HEK293 (cell line): ENCODE measurements at regions not wholly inside any gene's neighbourhood (a gene's known extent, or its start where the extent isn't known, plus 50 kb on each side); places are given as distances from the start of the nearest gene placed in this dataset.
A peak's percentile ranks its signal among the peaks of the same experiment; 100 is the strongest.

ENCODE experiments used
- CTCF ChIA-PET: fragments of 350-600 bp; formaldehyde crosslinking; extraction: SDS; loops from one replicate; lab custom pipeline; 2021; ENCODE audit warnings: antibody characterized with exemption; lab: Yijun Ruan, JAX
- POLR2A ChIA-PET: fragments of 300-600 bp; formaldehyde crosslinking; extraction: SDS; loops from one replicate; lab custom pipeline; 2020; ENCODE audit warnings: antibody characterized with exemption, inconsistent platforms; lab: Yijun Ruan, JAX
- H3K27ac ChIP-seq: fragments of 200-500 bp; sonication (Bioruptor generic); 2 replicates; pipeline ENCODE4 v1.5.1; 2014; ENCODE audit warnings: low read depth, low read length, control low read depth, inconsistent platforms; ENCODE audit errors: extremely low read depth
- H3K36me3 ChIP-seq, 2 experiments: fragments of 200-500 bp in 1 of 2; sonication (Bioruptor generic) in 1 of 2; 1 replicate in 1 of 2; 2 replicates in 1 of 2; pipeline ENCODE4 v1.5.1; 2014 to 2017; ENCODE audit warnings: inconsistent platforms in 2 of 2, low read length in 2 of 2; ENCODE audit not compliant: control insufficient read depth in 2 of 2, insufficient read depth in 1 of 2
- H3K4me1 ChIP-seq: fragments of 200-500 bp; sonication (Bioruptor generic); 2 replicates; pipeline ENCODE4 v1.5.1; 2014; ENCODE audit warnings: mild to moderate bottlenecking, low read length, inconsistent platforms; ENCODE audit not compliant: control insufficient read depth, insufficient read depth
- H3K4me3 ChIP-seq: 2 replicates; pipeline ENCODE4 v1.5.1; 2011; ENCODE audit warnings: low read depth, mild to moderate bottlenecking, control low read depth, low read length, moderate library complexity
- H3K9me3 ChIP-seq: fragments of 200-500 bp; sonication (Bioruptor generic); 2 replicates; pipeline ENCODE4 v1.5.1; 2014; ENCODE audit warnings: low read depth, low read length, inconsistent platforms; ENCODE audit not compliant: control insufficient read depth, insufficient read depth
- GLI2 ChIP-seq: fragments of 450-650 bp; formaldehyde crosslinking; IDR thresholded peaks from 2 replicates; pipeline ENCODE4; 2017; ENCODE audit warnings: missing biosample characterization, missing genetic modification characterization, low read depth, borderline replicate concordance
- HOXA7 ChIP-seq: sonication (generic); formaldehyde crosslinking; IDR thresholded peaks from 2 replicates; pipeline ENCODE4 v1.8.1; 2022; ENCODE audit warnings: missing genetic modification reagents, borderline replicate concordance
- IKZF3 ChIP-seq: fragments of 450-650 bp; IDR thresholded peaks from 2 replicates; pipeline ENCODE4 v1.5.0; 2018; ENCODE audit warnings: missing biosample characterization, mild to moderate bottlenecking, missing genetic modification characterization, moderate library complexity
- KLF8 ChIP-seq: fragments of 450-650 bp; formaldehyde crosslinking; IDR thresholded peaks from 2 replicates; pipeline ENCODE4 v1.5.1; 2016; ENCODE audit warnings: missing biosample characterization, missing genetic modification characterization
- KLF9 ChIP-seq: fragments of 450-650 bp; formaldehyde crosslinking; IDR thresholded peaks from 2 replicates; pipeline ENCODE4 v1.5.1; 2016; ENCODE audit warnings: missing biosample characterization, missing genetic modification characterization, low read depth
- PATZ1 ChIP-seq: fragments of 450-650 bp; formaldehyde crosslinking; IDR thresholded peaks from 2 replicates; pipeline ENCODE4 v1.5.1; 2016; ENCODE audit warnings: missing biosample characterization, missing genetic modification characterization
- SCRT1 ChIP-seq: fragments of 450-650 bp; formaldehyde crosslinking; IDR thresholded peaks from 2 replicates; pipeline ENCODE4 v1.5.1; 2016; ENCODE audit warnings: missing biosample characterization, missing genetic modification characterization, borderline replicate concordance
- ZBTB21 ChIP-seq: fragments of 450-650 bp; formaldehyde crosslinking; IDR thresholded peaks from 2 replicates; pipeline ENCODE4 v1.5.1; 2017; ENCODE audit warnings: missing biosample characterization, missing genetic modification characterization
- ZFP69B ChIP-seq: fragments of 450-650 bp; formaldehyde crosslinking; IDR thresholded peaks from 2 replicates; pipeline ENCODE4 v1.5.1; 2016; ENCODE audit warnings: missing biosample characterization, missing genetic modification characterization
- ZNF132 ChIP-seq: fragments of 450-650 bp; formaldehyde crosslinking; IDR thresholded peaks from 2 replicates; pipeline ENCODE4 v1.5.1; 2017; ENCODE audit warnings: missing biosample characterization, missing genetic modification characterization, borderline replicate concordance
- ZNF133 ChIP-seq: fragments of 450-650 bp; formaldehyde crosslinking; IDR thresholded peaks from 2 replicates; pipeline ENCODE4 v1.5.1; 2016; ENCODE audit warnings: missing biosample characterization, missing genetic modification characterization
- ZNF202 ChIP-seq: fragments of 450-650 bp; formaldehyde crosslinking; IDR thresholded peaks from 2 replicates; pipeline ENCODE4 v1.5.1; 2016; ENCODE audit warnings: missing biosample characterization, missing genetic modification characterization, borderline replicate concordance
- ZNF211 ChIP-seq: fragments of 450-650 bp; formaldehyde crosslinking; IDR thresholded peaks from 2 replicates; pipeline ENCODE4 v1.5.1; 2016; ENCODE audit warnings: low read depth, missing biosample characterization, missing genetic modification characterization
- ZNF266 ChIP-seq: fragments of 450-650 bp; formaldehyde crosslinking; IDR thresholded peaks from 2 replicates; pipeline ENCODE4 v1.5.1; 2016; ENCODE audit warnings: missing biosample characterization, missing genetic modification characterization, low read depth
- ZNF366 ChIP-seq: fragments of 450-650 bp; formaldehyde crosslinking; conservative IDR thresholded peaks from 2 replicates; pipeline ENCODE4 v1.5.1; 2016; ENCODE audit warnings: missing biosample characterization, missing genetic modification characterization
- ZNF473 ChIP-seq: fragments of 450-650 bp; formaldehyde crosslinking; IDR thresholded peaks from 2 replicates; pipeline ENCODE4 v1.5.1; 2017; ENCODE audit warnings: missing biosample characterization, missing genetic modification characterization
- ZNF560 ChIP-seq: fragments of 450-650 bp; formaldehyde crosslinking; IDR thresholded peaks from 2 replicates; pipeline ENCODE4 v1.5.1; 2017; ENCODE audit warnings: missing biosample characterization, missing genetic modification characterization, borderline replicate concordance
- ZNF626 ChIP-seq: fragments of 450-650 bp; sonication (Bioruptor Pico); formaldehyde crosslinking; IDR thresholded peaks from 2 replicates; pipeline ENCODE4 v1.5.1; 2018; ENCODE audit warnings: missing biosample characterization, missing genetic modification characterization, inconsistent platforms
- ZNF707 ChIP-seq: fragments of 450-650 bp; formaldehyde crosslinking; IDR thresholded peaks from 2 replicates; pipeline ENCODE4 v1.5.1; 2016; ENCODE audit warnings: missing biosample characterization, missing genetic modification characterization
- ZNF830 ChIP-seq: fragments of 450-650 bp; IDR thresholded peaks from 2 replicates; pipeline ENCODE4 v1.5.0; 2018; ENCODE audit warnings: missing biosample characterization, missing genetic modification characterization, low read depth, mild to moderate bottlenecking, moderate library complexity
- ZSCAN16 ChIP-seq: fragments of 450-650 bp; formaldehyde crosslinking; IDR thresholded peaks from 2 replicates; pipeline ENCODE4 v1.5.1; 2016; ENCODE audit warnings: missing biosample characterization, missing genetic modification characterization
- TF ChIP-seq, protein P1 (sequence below): fragments of 450-650 bp; IDR thresholded peaks from 2 replicates; pipeline ENCODE4 v1.5.1; 2018; ENCODE audit warnings: missing biosample characterization, missing genetic modification characterization
- TF ChIP-seq, protein P2 (sequence below): fragments of 450-650 bp; formaldehyde crosslinking; IDR thresholded peaks from 2 replicates; pipeline ENCODE4 v1.5.1; 2016; ENCODE audit warnings: missing biosample characterization, missing genetic modification characterization, borderline replicate concordance

DNA sequence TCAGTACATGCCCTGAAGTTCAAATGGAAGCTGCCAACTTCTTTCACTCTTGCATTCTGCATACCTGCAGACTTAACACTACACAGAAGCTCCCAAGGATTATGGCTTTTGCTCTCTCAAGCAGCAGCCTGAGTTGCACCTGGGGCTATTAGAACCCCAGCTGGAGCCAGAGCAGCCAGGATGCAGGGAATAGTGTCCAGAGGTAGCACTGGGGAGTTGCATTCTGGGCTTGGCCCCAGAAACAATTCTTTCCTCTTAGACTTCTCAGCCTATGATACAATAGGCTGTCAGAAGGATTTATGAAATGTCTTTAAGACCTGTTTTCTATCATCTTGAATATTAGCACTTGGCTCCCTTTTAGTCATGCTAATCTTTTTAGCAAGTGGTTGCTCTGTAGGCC is 886.7 kb upstream of the GHITM start:
- Histone ChIP-seq H3K4me3 (no peak overlapping the region), H3K9me3 (no peaks in the 10 kb centered on the region; the same call in 1 of the 2 replicates), H3K4me1 (no peaks in the 10 kb centered on the region)
- CTCF ChIA-PET: no interaction called here
- TF ChIP-seq IKZF3 (tag by site-specific recombination) (no peak), ZNF266 (tag by site-specific recombination) (no peak), ZNF211 (tag by site-specific recombination) (no peak), ZNF560 (no peak), ZNF626 (tag by site-specific recombination) (no peak), ZSCAN16 (tag by site-specific recombination) (no peak), PATZ1 (tag by site-specific recombination) (no peak)
- TF ChIP-seq, all 188 proteins: peak for 0
- H3K27ac ChIP-seq: no peak overlapping the region
- H3K36me3 ChIP-seq: no peaks in the 10 kb centered on the region
- POLR2A ChIA-PET: no interaction called here

- ChIA-PET POLR2A (no interaction called here), CTCF (no interaction called here)
- Histone ChIP-seq H3K9me3 (no peaks in the 10 kb centered on the region; the same call in 1 of the 2 replicates), H3K36me3 (no peaks in the 10 kb centered on the region), H3K4me1 (no peaks in the 10 kb centered on the region), H3K4me3 (no peak overlapping the region), H3K27ac (no peak overlapping the region)
- TF ChIP-seq, protein P1, sequence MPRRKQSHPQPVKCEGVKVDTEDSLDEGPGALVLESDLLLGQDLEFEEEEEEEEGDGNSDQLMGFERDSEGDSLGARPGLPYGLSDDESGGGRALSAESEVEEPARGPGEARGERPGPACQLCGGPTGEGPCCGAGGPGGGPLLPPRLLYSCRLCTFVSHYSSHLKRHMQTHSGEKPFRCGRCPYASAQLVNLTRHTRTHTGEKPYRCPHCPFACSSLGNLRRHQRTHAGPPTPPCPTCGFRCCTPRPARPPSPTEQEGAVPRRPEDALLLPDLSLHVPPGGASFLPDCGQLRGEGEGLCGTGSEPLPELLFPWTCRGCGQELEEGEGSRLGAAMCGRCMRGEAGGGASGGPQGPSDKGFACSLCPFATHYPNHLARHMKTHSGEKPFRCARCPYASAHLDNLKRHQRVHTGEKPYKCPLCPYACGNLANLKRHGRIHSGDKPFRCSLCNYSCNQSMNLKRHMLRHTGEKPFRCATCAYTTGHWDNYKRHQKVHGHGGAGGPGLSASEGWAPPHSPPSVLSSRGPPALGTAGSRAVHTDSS (tag by site-specific recombination): no peak
- TF ChIP-seq ZNF707 (tag by site-specific recombination): peak; percentile 80; the same call in 1 of the 2 replicates
Observed at GRCh38 chr10:83253011-83253671, 886.2 kb upstream of the GHITM start.

GRCh38 chr10:83254698-83255097 is 884.6 kb upstream of the GHITM start:
- H3K4me3 ChIP-seq: no peak overlapping the region
- no peak overlapping the region for H3K27ac ChIP-seq
- no peaks in the 10 kb centered on the region; the same call in 1 of the 2 replicates for H3K9me3 ChIP-seq
- no peaks in the 10 kb centered on the region for H3K36me3 ChIP-seq
- ChIA-PET CTCF (no interaction called here), POLR2A (no interaction called here)
- no peaks in the 10 kb centered on the region for H3K4me1 ChIP-seq
- TF ChIP-seq HOXA7 (CRISPR knock-in tag): no peak
- TF ChIP-seq ZNF132 (tag by site-specific recombination): no peak
- no peak for TF ChIP-seq ZNF830 (tag by site-specific recombination)
- TF ChIP-seq, protein P2, sequence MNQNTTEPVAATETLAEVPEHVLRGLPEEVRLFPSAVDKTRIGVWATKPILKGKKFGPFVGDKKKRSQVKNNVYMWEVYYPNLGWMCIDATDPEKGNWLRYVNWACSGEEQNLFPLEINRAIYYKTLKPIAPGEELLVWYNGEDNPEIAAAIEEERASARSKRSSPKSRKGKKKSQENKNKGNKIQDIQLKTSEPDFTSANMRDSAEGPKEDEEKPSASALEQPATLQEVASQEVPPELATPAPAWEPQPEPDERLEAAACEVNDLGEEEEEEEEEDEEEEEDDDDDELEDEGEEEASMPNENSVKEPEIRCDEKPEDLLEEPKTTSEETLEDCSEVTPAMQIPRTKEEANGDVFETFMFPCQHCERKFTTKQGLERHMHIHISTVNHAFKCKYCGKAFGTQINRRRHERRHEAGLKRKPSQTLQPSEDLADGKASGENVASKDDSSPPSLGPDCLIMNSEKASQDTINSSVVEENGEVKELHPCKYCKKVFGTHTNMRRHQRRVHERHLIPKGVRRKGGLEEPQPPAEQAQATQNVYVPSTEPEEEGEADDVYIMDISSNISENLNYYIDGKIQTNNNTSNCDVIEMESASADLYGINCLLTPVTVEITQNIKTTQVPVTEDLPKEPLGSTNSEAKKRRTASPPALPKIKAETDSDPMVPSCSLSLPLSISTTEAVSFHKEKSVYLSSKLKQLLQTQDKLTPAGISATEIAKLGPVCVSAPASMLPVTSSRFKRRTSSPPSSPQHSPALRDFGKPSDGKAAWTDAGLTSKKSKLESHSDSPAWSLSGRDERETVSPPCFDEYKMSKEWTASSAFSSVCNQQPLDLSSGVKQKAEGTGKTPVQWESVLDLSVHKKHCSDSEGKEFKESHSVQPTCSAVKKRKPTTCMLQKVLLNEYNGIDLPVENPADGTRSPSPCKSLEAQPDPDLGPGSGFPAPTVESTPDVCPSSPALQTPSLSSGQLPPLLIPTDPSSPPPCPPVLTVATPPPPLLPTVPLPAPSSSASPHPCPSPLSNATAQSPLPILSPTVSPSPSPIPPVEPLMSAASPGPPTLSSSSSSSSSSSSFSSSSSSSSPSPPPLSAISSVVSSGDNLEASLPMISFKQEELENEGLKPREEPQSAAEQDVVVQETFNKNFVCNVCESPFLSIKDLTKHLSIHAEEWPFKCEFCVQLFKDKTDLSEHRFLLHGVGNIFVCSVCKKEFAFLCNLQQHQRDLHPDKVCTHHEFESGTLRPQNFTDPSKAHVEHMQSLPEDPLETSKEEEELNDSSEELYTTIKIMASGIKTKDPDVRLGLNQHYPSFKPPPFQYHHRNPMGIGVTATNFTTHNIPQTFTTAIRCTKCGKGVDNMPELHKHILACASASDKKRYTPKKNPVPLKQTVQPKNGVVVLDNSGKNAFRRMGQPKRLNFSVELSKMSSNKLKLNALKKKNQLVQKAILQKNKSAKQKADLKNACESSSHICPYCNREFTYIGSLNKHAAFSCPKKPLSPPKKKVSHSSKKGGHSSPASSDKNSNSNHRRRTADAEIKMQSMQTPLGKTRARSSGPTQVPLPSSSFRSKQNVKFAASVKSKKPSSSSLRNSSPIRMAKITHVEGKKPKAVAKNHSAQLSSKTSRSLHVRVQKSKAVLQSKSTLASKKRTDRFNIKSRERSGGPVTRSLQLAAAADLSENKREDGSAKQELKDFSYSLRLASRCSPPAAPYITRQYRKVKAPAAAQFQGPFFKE: no peak
- no peak for TF ChIP-seq SCRT1
- TF ChIP-seq ZFP69B (tag by site-specific recombination): no peak
- TF ChIP-seq KLF9 (tag by site-specific recombination): no peak
- no peak for TF ChIP-seq ZNF366
- TF ChIP-seq KLF8: no peak
- no peak for TF ChIP-seq GLI2
- no peak for TF ChIP-seq ZBTB21 (tag by site-specific recombination)
- no peak for TF ChIP-seq ZNF202
- no peak for TF ChIP-seq ZNF133 (tag by site-specific recombination)
- no peak for TF ChIP-seq ZNF473 (tag by site-specific recombination)
